HG03571 (cell line): ENCODE measurements at regions not wholly inside any gene's neighbourhood (a gene's known extent, or its start where the extent isn't known, plus 50 kb on each side); places are given as distances from the start of the nearest gene placed in this dataset.
"Not testable (repeated sequence)": the region's sequence is repeated elsewhere in the genome, so short reads cannot be mapped to it uniquely, and the experiment has no call there.

Experiments used
- ATAC-seq: cut with Tn5 transposase; IDR thresholded peaks from one replicate; pipeline ENCODE4 v1.9.1; 2021; ENCODE audit not compliant: unreplicated experiment

DNA sequence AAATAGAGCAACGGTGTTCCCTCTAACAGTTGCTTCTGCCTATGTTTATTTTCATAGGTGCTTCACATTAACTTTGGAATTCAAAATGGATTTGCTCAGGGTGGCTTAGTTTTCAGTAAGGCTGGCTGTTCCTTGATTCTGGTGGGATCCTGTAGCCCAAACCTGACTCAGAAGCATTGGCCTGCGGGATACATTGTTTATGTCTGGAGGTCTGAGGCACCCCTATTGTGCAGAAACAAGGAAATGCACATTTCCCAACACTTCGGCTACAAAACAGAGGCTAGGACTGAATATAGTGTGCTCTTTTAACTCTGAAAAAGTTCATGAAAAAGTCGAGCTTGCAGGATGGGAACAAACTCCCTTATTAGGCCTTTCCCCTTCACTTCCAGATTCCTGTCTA is 133.8 kb upstream of the F3 start:
- no peak for ATAC-seq

DNA sequence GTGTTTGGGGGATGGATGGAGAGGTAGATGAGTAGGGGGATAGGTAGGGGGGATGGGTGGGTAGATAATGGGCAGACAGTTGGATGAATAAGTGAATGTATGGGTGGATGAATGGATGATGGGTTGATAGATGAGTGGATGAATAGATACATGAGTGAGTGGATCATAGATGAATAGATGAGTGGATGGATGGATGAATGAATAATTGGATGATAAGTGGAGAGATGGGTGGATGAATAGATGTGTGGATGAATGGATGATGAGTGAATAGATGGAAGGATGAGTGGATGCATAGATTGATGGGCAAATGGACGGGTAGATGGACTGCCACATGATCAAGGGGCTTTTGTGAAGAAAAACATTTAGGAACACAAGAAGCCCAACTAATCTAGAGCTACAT is 133.3 kb upstream of the F3 start:
- ATAC-seq: no peak

- ATAC-seq: no peak
These were observed 131.4 kb upstream of the F3 start for GRCh38 chr1:94672934-94673333.

GRCh38 chr1:94672001-94672400 is 130.4 kb upstream of the F3 start:
- no peak for ATAC-seq

DNA sequence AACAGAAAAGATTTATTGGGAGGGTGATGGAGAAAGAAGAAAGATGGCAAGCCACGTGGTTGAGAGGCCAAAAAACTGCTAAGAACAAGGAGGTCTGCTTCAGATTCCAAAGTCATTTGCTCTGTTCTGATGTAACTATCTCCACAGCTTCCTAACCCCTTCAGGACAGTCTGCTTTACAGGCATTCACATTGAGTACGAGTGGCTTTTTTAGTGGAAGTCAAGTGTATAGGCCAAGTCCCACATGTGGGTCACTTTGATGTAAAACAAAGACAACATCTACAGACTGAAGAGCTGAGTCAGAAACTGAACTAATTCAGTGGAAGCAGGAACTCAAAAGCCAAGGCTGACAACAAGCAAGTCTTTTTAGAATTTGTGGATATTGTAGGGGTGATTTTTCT is 128.7 kb upstream of the F3 start:
- ATAC-seq: no peak

DNA sequence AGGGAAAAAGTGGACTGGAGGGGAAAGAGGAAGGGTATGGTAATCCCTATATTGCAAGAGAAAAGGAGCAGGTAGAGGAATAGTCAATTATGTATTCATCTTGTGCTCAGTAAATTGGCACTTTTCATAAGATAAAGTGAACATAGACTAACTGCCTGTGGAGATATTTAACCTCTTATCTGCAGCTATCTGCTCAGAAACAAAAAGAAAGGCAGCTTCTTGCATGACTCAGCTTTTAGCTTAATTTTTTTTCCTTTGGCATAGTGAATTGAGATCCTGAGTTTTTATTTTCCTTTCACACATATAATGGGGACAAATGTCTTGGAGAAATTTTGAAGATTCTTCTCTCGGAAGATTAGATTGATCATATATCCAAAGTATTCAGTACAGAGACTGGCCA is 127.6 kb upstream of the F3 start:
- ATAC-seq: no peak

DNA sequence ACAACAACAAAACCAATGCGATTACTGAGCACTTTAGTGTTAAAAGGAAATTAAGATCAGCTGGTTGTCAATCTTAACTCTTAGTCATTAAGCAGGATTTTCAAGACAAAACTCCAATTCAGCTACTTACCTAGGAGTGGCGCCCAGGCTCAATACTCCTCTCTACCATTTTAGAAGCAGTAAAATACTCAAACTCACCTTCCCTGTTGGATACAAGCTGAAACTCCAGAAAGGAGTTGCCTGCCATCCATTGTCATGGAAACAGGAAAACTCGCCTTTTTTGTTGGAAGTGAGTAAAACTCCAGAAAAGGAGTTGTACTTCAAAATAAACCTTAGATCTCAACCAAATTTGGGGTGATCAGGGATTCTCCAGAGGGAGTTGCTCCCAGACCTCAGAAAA is 127.0 kb upstream of the F3 start:
- no peak for ATAC-seq

GRCh38 chr1:94667818-94668217 is 126.3 kb upstream of the F3 start:
- no peak for ATAC-seq

DNA sequence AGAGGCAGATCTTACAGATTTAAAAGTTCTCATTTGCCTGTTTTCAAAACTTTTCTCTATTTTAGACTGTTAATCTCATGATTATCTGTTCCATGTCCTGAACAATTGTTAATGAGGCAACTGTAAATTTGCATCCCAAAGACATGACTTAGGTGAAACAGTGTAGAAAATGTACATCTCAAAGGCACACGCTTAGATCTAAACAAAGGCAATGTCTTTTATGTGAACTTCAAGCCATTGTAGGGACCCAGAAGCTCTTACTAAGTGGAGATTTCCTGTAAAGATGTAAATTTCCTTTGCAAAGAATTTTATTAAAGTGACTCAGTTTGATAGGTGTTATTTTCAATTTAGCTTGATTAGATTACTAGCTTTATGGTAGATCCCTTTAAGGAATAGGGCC is 125.2 kb upstream of the F3 start:
- no peak for ATAC-seq

GRCh38 chr1:94661431-94661932 is 119.9 kb upstream of the F3 start:
- no peak for ATAC-seq

GRCh38 chr1:94660994-94661393 is 119.4 kb upstream of the F3 start:
- no peak for ATAC-seq

- no peak for ATAC-seq
These were observed 118.7 kb upstream of the F3 start for GRCh38 chr1:94660258-94660657.

GRCh38 chr1:94659202-94659601 is 117.6 kb upstream of the F3 start:
- not testable (repeated sequence) for ATAC-seq

DNA sequence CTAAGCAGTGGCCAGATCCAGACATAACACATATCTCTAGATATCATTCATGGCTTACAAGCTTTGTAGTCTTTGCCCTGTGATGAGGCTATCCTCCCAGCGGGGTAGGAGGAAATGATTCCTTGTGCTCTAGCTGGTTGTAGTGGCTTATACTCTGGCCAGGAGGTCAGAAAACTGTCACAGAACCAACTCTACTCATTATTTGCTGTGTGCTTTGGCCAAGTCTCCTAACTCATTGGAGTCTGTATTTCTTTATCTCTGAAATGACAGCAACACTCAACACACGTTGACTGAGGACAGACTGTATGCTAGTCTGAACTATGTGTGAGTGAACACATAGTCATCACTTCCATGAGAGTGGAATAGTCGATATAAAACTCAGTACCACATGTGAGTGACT is 116.7 kb upstream of the F3 start:
- no peak for ATAC-seq

DNA sequence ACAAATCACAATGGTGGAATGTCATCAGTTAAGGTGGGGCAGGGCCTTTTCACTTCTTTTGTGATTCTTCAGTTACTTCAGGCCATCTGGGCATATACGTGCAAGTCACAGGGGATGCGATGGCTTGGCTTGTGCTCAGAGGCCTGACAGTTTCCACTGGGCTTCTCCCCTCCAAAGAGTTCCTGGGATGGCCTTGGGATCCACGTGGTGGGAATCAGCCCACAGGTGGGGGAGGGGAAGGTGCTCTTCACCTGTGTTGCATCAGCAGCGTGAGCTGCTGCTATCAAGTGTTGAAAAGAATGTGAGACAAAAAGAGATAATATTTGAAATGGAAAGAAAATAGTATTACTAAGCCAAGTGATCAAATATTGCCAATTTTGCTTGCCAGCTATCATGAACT is 116.2 kb upstream of the F3 start:
- ATAC-seq: not testable (repeated sequence)

GRCh38 chr1:94656967-94657366 is 115.4 kb upstream of the F3 start:
- ATAC-seq: no peak

- no peak for ATAC-seq
These were observed 113.4 kb upstream of the F3 start for GRCh38 chr1:94654919-94655318.

- no peak for ATAC-seq
These were observed 112.9 kb upstream of the F3 start for GRCh38 chr1:94654459-94654858.

- no peak for ATAC-seq
These were observed 112.5 kb upstream of the F3 start for GRCh38 chr1:94654031-94654430.

DNA sequence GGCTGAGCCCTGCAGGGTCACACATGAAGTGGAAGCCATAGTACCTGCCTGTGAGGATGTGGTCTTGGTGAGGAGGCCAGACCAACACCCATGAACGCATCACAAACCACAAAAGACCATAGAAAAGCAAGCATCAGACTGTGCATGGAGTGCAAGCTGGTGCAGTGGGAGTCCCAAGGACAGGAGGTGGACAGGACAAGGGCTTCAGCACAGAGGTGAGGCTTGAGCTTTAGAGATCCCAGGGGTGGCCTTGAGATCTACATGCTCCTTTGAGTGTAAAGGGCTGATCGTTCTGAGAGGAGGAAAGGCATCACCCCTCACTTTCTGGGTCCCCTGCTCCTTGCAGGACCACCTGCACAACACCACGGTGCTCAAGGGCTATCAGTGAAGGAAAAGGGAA is 111.9 kb upstream of the F3 start:
- no peak for ATAC-seq

DNA sequence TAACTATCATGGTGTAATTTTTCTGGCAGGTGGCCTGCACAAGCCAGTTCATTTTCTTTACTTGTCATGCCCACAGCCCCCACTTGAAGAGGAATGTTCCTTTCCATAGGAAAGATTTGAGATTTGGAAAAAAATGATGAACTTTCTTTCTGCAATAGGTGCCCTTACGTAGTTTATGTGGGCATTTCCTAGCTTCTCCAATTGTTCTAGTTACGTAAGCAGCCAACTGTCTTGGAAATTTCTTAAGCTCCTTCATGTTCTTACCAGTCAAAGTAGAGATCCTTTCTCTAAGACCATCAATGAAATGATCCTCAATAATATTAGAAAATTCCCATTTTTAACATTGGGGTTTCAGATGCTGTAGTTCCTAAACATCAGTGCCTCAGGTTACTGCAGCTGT is 109.5 kb upstream of the F3 start:
- ATAC-seq: no peak

DNA sequence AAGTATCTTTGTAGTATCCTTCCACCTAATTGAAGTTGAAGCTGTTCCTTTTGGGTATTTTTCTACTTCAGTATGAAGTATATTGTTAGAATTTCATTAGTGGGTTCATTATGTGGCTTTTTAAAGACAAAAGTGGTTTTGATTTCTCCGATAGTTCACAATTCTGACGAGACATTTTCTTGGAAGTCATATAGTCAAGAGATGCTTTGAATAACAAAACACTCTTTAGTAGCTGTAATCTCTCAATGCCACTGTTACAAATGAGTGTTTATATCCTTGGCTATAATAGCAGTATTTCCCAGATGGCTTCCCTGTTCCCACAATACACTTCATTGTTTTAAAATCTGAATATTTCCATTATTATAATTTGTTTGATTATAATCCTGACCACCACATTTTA is 108.7 kb upstream of the F3 start:
- ATAC-seq: no peak

- no peak for ATAC-seq
These were observed 106.9 kb upstream of the F3 start for GRCh38 chr1:94648225-94649007.
